Duodenal mucosa (tissue), 2 donors: ENCODE measurements at regions not wholly inside any gene's neighbourhood (a gene's known extent, or its start where the extent isn't known, plus 50 kb on each side); places are given as distances from the start of the nearest gene placed in this dataset.
"Not testable (repeated sequence)": the region's sequence is repeated elsewhere in the genome, so short reads cannot be mapped to it uniquely, and the experiment has no call there.

ENCODE experiments used
- H3K27ac ChIP-seq: one replicate; pipeline ENCODE4 v1.7.0; 2013; ENCODE audit warnings: low read depth, low read length
- H3K27me3 ChIP-seq, 2 donors: one replicate each; pipeline ENCODE4 v1.7.0; 2013; ENCODE audit warnings: low read length in 2 of 2, control low read depth in 1 of 2; ENCODE audit not compliant: insufficient read depth in 2 of 2, control insufficient read depth in 1 of 2
- H3K36me3 ChIP-seq, 2 donors: one replicate each; pipeline ENCODE4 v1.7.0; 2013; ENCODE audit warnings: low read length in 2 of 2, control low read depth in 1 of 2; ENCODE audit not compliant: insufficient read depth in 2 of 2, control insufficient read depth in 1 of 2
- H3K4me1 ChIP-seq, 2 donors: one replicate each; pipeline ENCODE4 v1.7.0; 2013; ENCODE audit warnings: low read length in 2 of 2, control low read depth in 1 of 2; ENCODE audit not compliant: insufficient read depth in 2 of 2, control insufficient read depth in 1 of 2
- H3K4me3 ChIP-seq, 2 donors: one replicate each; pipeline ENCODE4 v1.7.0; 2013; ENCODE audit warnings: low read length in 2 of 2, low read depth in 1 of 2
- H3K9ac ChIP-seq, 2 donors: one replicate each; pipeline ENCODE4 v1.7.0; 2013; ENCODE audit warnings: low read length in 2 of 2, low read depth in 1 of 2
- H3K9me3 ChIP-seq, 2 donors: one replicate each; pipeline ENCODE4 v1.7.0; 2013; ENCODE audit warnings: low read length in 2 of 2, control low read depth in 1 of 2; ENCODE audit not compliant: control insufficient read depth in 1 of 2

DNA sequence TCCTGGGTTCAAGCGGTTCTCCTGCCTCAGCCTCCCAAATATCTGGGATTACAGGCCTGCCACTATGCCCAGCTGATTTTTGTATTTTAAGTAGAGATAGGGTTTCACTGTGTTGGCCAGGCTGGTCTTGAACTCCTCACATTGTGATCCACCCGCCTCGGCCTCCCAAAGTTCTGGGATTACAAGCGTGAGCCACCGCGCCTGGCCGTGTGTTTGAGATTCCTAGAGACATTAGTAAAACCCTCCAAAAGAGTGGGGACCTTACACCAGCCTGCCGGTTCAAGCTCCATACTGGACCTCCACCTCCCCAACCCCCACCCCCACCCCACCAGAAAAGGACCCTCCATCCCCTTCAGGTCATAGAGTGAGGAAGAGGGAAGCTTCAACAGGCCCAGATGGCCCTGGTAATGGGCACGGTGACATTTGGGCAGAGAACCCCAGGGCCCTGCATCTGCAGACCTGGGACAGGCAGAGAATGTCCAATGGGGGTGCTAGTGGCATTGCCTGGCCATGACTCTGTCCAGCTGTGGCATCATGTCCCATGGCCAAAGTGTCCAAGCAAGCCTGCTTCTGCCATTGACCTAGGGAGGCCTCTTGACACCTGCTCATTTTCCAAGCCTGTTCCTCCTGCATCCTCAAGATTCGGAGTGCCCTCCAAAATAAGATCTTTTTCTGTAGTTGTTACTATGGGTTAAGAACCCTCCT is 108.9 kb upstream of the KLF13 start:
- H3K9me3 ChIP-seq, result no peaks in the 10 kb centered on the region
- H3K36me3 ChIP-seq, result no peaks in the 10 kb centered on the region
- no peak overlapping the region for H3K9ac ChIP-seq
- H3K4me1 ChIP-seq, result peaks cover 29 to 31% of the 10 kb centered on the region in 2 donors
- no peak overlapping the region for H3K27ac ChIP-seq
- no peaks in the 10 kb centered on the region for H3K27me3 ChIP-seq
- H3K4me3 ChIP-seq, result no peak overlapping the region

DNA sequence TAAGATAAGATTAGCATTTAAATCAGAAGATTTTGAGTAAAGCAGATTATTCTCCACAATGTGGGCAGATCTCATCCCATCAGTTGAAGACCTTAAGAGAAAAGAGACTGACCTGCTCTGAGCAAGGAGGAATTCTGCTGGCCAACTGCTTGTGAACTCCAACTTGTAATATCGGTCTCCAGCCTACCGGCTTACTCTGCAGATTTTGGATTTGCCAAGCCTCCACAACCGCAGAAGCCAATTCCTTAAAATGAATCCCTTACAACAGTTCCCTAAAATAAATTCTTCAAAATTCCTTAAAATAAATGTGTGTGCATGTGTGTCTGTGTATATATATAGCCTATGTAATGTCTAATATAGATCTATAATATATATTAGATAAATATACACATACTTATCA is 107.4 kb upstream of the KLF13 start:
- H3K9me3 ChIP-seq, result no peaks in the 10 kb centered on the region
- no peak overlapping the region for H3K27ac ChIP-seq
- H3K9ac ChIP-seq, result no peak overlapping the region
- H3K27me3 ChIP-seq, result no peaks in the 10 kb centered on the region
- no peaks in the 10 kb centered on the region for H3K36me3 ChIP-seq
- no peak overlapping the region for H3K4me3 ChIP-seq
- H3K4me1 ChIP-seq, result peaks cover 37 to 42% of the 10 kb centered on the region in 2 donors

DNA sequence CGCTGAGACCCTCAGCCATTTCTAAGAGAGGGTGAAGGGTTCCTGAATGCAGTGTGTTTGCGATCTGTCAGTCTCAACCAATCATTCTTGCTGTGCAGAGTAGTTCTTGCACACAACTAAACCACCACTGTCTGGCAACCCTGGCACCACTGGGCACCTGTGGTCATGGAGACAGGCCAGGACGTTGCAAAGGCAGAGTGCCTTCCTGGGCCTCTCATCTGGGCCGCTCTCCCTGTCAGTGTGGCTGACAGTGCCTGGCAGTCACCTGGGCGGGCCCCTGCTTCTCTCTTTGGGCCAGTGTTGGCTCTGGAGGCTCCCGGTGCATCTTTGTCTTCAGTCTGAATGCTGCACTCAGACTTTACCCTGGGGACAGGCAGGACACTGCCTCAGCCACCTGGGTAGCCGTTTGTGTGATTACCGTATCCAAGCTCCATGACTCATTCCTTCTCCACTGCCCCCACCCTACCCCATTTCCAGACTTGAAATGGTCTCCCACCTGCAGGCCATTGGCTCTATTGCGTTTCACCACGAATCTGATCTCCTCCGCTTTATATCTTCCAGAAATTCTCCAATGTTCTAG is 104.6 kb upstream of the KLF13 start:
- no peaks in the 10 kb centered on the region for H3K36me3 ChIP-seq
- H3K27me3 ChIP-seq, result no peaks in the 10 kb centered on the region
- peak overlapping the region in 1 of 2 donors; percentile 16 for H3K4me3 ChIP-seq
- H3K9me3 ChIP-seq, result no peaks in the 10 kb centered on the region
- H3K4me1 ChIP-seq, result peaks cover 22 to 32% of the 10 kb centered on the region in 2 donors
- no peak overlapping the region for H3K27ac ChIP-seq
- no peak overlapping the region for H3K9ac ChIP-seq

GRCh38 chr15:31222773-31223341 is 103.8 kb upstream of the KLF13 start:
- no peaks in the 10 kb centered on the region for H3K36me3 ChIP-seq
- H3K9me3 ChIP-seq, result no peaks in the 10 kb centered on the region
- peaks cover 20 to 34% of the 10 kb centered on the region in 2 donors for H3K4me1 ChIP-seq
- no peak overlapping the region for H3K9ac ChIP-seq
- H3K27me3 ChIP-seq, result no peaks in the 10 kb centered on the region
- no peak overlapping the region for H3K27ac ChIP-seq
- H3K4me3 ChIP-seq, result no peak overlapping the region

- H3K4me3 ChIP-seq, result peak overlapping the region in 1 of 2 donors; percentile 19
- H3K27me3 ChIP-seq, result no peaks in the 10 kb centered on the region
- no peaks in the 10 kb centered on the region for H3K36me3 ChIP-seq
- H3K9me3 ChIP-seq, result no peaks in the 10 kb centered on the region
- peak overlapping the region in 1 of 2 donors; percentile 32 for H3K9ac ChIP-seq
- H3K27ac ChIP-seq, result no peak overlapping the region
- peaks cover 20 to 34% of the 10 kb centered on the region in 2 donors for H3K4me1 ChIP-seq
Measured at GRCh38 chr15:31223478-31224350, 102.9 kb upstream of the KLF13 start.

GRCh38 chr15:31224661-31225060 is 102.0 kb upstream of the KLF13 start:
- H3K9me3 ChIP-seq, H3K27me3 ChIP-seq, H3K36me3 ChIP-seq, H3K4me3 ChIP-seq, H3K27ac ChIP-seq, H3K9ac ChIP-seq: not testable (repeated sequence)
- peaks cover 26 to 38% of the 10 kb centered on the region in 2 donors for H3K4me1 ChIP-seq

DNA sequence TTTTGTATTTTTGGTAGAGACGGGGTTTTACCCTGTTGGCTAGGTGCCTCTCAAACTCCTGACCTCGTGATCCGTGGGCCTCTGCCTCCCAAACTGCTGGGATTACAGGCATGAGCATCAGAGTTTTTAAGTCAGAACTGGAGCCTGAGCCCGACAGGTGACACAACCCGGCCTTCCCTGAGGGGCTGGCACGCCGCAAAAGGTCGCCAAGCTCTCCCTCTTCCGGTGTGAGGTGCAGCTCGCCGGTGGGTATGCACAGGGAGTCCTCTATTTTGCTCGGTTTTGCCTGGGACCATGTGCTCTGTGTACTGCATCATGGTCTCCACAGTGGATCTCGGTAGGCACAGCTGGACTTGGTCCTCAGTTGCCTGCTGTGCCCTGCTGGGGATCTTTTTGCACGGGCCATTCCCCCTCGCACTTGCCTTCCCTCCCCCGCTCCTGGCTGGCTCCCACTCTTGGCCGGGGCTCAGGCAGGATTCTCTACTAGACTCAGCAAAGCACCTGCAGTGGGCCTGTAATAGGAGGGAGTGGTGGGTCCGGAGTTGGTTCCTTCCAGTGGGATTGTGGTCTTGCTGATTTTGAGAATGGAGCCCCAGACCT is 101.2 kb upstream of the KLF13 start:
- H3K4me1 ChIP-seq, result peaks cover 26 to 38% of the 10 kb centered on the region in 2 donors
- no peaks in the 10 kb centered on the region for H3K27me3 ChIP-seq
- no peaks in the 10 kb centered on the region for H3K9me3 ChIP-seq
- no peak overlapping the region for H3K4me3 ChIP-seq
- no peak overlapping the region for H3K27ac ChIP-seq
- H3K9ac ChIP-seq, result no peak overlapping the region
- H3K36me3 ChIP-seq, result no peaks in the 10 kb centered on the region

DNA sequence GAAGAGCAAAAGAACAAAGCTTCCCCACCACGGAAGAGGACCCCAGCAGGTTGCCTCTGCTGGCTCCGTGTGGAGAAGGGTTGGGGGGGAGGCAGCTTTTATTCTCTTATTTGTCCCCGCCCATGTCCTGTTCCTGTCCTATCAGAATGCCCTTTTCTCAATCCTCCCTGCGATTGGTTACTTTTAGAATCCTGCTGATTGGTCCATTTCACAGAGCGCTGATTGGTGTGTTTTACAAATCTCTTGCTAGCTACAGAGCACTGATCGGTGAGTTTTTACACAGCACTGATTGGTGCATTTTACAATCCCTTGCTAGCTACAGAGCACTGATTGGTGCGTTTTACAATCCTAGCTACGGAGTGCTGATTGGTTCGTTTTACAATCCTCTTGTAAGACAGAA is 100.6 kb upstream of the KLF13 start:
- Histone ChIP-seq H3K9ac (no peak overlapping the region), H3K9me3 (no peaks in the 10 kb centered on the region), H3K27ac (no peak overlapping the region), H3K27me3 (no peaks in the 10 kb centered on the region), H3K4me3 (no peak overlapping the region), H3K4me1 (peaks cover 26 to 38% of the 10 kb centered on the region in 2 donors), H3K36me3 (no peaks in the 10 kb centered on the region)

- Histone ChIP-seq H3K27ac (no peak overlapping the region), H3K27me3 (no peaks in the 10 kb centered on the region), H3K4me1 (peaks cover 20 to 33% of the 10 kb centered on the region in 2 donors), H3K9ac (no peak overlapping the region), H3K4me3 (no peak overlapping the region), H3K9me3 (no peaks in the 10 kb centered on the region), H3K36me3 (no peaks in the 10 kb centered on the region)
Measured at GRCh38 chr15:31227235-31227634, 99.4 kb upstream of the KLF13 start.
